HCT116 (cell line): ENCODE measurements at regions not wholly inside any gene's neighbourhood (a gene's known extent, or its start where the extent isn't known, plus 50 kb on each side); places are given as distances from the start of the nearest gene placed in this dataset.

ENCODE experiments used
- CEBPB ChIP-seq: IDR thresholded peaks from 2 replicates; pipeline ENCODE4 v1.6.1; 2012; ENCODE audit warnings: low read depth
- EZH2phosphoT487 ChIP-seq: fragments of 200-600 bp; IDR thresholded peaks from 2 replicates; pipeline ENCODE4 v1.6.1; 2018; ENCODE audit warnings: antibody characterized with exemption, borderline replicate concordance
- POLR2A ChIP-seq: IDR thresholded peaks from 2 replicates; pipeline ENCODE4 v1.7.0; 2011; ENCODE audit warnings: borderline replicate concordance; ENCODE audit not compliant: insufficient read depth, insufficient read length; ENCODE audit errors: extremely low read depth
- RAD21 ChIP-seq: IDR thresholded peaks from 2 replicates; pipeline ENCODE4 v1.6.1; 2012; ENCODE audit warnings: low read depth, mild to moderate bottlenecking
- TF ChIP-seq, protein P1 (sequence below): IDR thresholded peaks from 2 replicates; pipeline ENCODE4 v1.6.1; 2012; ENCODE audit warnings: low read depth
- TF ChIP-seq, protein P2 (sequence below), 3 experiments: fragments of 200-600 bp in 1 of 3; sonication (generic) in 1 of 3; IDR thresholded peaks in 2 of 3; conservative IDR thresholded peaks in 1 of 3; 2 replicates each; pipeline ENCODE4 v1.5.1; 2012 to 2017; ENCODE audit warnings: low read depth in 2 of 3, low read length in 2 of 3, antibody characterized with exemption in 1 of 3, borderline replicate concordance in 1 of 3, control low read depth in 1 of 3, mild to moderate bottlenecking in 1 of 3, mixed read lengths in 1 of 3, mixed run types in 1 of 3, moderate library complexity in 1 of 3; ENCODE audit not compliant: insufficient read depth in 1 of 3
- TF ChIP-seq, protein P3 (sequence below): IDR thresholded peaks from 2 replicates; pipeline ENCODE4 v1.6.1; 2011; ENCODE audit warnings: mild to moderate bottlenecking, low read length, moderate library complexity; ENCODE audit not compliant: insufficient replicate concordance; ENCODE audit errors: extremely low read depth

DNA sequence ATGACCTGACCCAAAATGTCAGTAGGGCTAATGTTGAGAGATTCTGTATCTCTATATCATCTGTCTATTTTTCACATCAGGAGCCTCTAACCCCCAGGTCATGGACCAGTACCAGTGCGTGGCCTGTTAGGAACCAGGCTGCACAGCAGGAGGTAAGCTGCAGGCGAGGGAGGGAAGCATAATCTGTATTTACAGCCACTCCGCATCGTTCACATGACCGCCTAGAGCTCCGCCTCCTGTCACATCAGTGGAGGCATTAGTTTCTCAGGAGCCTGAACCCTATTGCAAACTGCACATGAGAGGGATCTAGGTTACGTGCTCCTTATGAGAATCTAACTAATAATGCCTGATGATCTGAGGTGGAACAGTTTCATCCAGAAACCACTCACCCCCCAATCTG, 180.6 kb downstream of the RDH14 start:
- TF ChIP-seq, protein P1, sequence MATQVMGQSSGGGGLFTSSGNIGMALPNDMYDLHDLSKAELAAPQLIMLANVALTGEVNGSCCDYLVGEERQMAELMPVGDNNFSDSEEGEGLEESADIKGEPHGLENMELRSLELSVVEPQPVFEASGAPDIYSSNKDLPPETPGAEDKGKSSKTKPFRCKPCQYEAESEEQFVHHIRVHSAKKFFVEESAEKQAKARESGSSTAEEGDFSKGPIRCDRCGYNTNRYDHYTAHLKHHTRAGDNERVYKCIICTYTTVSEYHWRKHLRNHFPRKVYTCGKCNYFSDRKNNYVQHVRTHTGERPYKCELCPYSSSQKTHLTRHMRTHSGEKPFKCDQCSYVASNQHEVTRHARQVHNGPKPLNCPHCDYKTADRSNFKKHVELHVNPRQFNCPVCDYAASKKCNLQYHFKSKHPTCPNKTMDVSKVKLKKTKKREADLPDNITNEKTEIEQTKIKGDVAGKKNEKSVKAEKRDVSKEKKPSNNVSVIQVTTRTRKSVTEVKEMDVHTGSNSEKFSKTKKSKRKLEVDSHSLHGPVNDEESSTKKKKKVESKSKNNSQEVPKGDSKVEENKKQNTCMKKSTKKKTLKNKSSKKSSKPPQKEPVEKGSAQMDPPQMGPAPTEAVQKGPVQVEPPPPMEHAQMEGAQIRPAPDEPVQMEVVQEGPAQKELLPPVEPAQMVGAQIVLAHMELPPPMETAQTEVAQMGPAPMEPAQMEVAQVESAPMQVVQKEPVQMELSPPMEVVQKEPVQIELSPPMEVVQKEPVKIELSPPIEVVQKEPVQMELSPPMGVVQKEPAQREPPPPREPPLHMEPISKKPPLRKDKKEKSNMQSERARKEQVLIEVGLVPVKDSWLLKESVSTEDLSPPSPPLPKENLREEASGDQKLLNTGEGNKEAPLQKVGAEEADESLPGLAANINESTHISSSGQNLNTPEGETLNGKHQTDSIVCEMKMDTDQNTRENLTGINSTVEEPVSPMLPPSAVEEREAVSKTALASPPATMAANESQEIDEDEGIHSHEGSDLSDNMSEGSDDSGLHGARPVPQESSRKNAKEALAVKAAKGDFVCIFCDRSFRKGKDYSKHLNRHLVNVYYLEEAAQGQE: no peak
- TF ChIP-seq POLR2A (no peak), RAD21 (no peak), CEBPB (no peak), EZH2phosphoT487 (no peak)
- TF ChIP-seq, protein P2, sequence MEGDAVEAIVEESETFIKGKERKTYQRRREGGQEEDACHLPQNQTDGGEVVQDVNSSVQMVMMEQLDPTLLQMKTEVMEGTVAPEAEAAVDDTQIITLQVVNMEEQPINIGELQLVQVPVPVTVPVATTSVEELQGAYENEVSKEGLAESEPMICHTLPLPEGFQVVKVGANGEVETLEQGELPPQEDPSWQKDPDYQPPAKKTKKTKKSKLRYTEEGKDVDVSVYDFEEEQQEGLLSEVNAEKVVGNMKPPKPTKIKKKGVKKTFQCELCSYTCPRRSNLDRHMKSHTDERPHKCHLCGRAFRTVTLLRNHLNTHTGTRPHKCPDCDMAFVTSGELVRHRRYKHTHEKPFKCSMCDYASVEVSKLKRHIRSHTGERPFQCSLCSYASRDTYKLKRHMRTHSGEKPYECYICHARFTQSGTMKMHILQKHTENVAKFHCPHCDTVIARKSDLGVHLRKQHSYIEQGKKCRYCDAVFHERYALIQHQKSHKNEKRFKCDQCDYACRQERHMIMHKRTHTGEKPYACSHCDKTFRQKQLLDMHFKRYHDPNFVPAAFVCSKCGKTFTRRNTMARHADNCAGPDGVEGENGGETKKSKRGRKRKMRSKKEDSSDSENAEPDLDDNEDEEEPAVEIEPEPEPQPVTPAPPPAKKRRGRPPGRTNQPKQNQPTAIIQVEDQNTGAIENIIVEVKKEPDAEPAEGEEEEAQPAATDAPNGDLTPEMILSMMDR (IDR thresholded peaks at IDR 0.05 in 2 of 3, conservative IDR thresholded peaks at IDR 0.05 in 1 of 3; ENCODE audit: borderline replicate concordance in 1 of 3, insufficient read depth in 1 of 3, low read depth in 2 of 3, low read length in 2 of 3): no peak
- TF ChIP-seq, protein P3, sequence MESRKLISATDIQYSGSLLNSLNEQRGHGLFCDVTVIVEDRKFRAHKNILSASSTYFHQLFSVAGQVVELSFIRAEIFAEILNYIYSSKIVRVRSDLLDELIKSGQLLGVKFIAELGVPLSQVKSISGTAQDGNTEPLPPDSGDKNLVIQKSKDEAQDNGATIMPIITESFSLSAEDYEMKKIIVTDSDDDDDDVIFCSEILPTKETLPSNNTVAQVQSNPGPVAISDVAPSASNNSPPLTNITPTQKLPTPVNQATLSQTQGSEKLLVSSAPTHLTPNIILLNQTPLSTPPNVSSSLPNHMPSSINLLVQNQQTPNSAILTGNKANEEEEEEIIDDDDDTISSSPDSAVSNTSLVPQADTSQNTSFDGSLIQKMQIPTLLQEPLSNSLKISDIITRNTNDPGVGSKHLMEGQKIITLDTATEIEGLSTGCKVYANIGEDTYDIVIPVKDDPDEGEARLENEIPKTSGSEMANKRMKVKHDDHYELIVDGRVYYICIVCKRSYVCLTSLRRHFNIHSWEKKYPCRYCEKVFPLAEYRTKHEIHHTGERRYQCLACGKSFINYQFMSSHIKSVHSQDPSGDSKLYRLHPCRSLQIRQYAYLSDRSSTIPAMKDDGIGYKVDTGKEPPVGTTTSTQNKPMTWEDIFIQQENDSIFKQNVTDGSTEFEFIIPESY: no peak
